BLaER1 treated with 17β-estradiol and CSF1 and Interleukin-3, amounts not matched to agents 10 nM and 100 nM (cell line): ENCODE measurements at regions not wholly inside any gene's neighbourhood (a gene's known extent, or its start where the extent isn't known, plus 50 kb on each side); places are given as distances from the start of the nearest gene placed in this dataset.

Source experiments
- H3K27ac ChIP-seq, 11 experiments: shearing (Covaris generic); formaldehyde crosslinking; 2 replicates each; pipeline ENCODE4 v1.8.1; 2022
- H3K27me3 ChIP-seq, 11 experiments: shearing (Covaris generic); formaldehyde crosslinking; 2 replicates each; pipeline ENCODE4 v1.8.1; 2022
- H3K36me3 ChIP-seq, 11 experiments: shearing (Covaris generic); formaldehyde crosslinking; 2 replicates each; pipeline ENCODE4 v1.8.1; 2022
- H3K4me1 ChIP-seq, 10 experiments: shearing (Covaris generic); formaldehyde crosslinking; 2 replicates each; pipeline ENCODE4 v1.8.1; 2022
- H3K4me2 ChIP-seq, 11 experiments: shearing (Covaris generic); formaldehyde crosslinking; 2 replicates each; pipeline ENCODE4 v1.8.1; 2022
- H3K4me3 ChIP-seq, 10 experiments: shearing (Covaris generic); formaldehyde crosslinking; 2 replicates each; pipeline ENCODE4 v1.8.1; 2022
- H3K9ac ChIP-seq, 11 experiments: shearing (Covaris generic); formaldehyde crosslinking; 2 replicates each; pipeline ENCODE4 v1.8.1; 2022
- H3K9me3 ChIP-seq, 11 experiments: shearing (Covaris generic); formaldehyde crosslinking; replicated peaks in 1 of 11; 2 replicates each; pipeline ENCODE4 v1.8.1; 2022
- H4K20me1 ChIP-seq, 11 experiments: shearing (Covaris generic); formaldehyde crosslinking; 2 replicates each; pipeline ENCODE4 v1.8.1; 2022
- Cebpa-rat ChIP-seq, 11 experiments: shearing (Covaris generic); IDR thresholded peaks; 2 replicates each; pipeline ENCODE4 v1.8.1; 2022

- no peak overlapping the region for H3K27ac ChIP-seq
- no peak overlapping the region for H3K4me3 ChIP-seq
- no peaks in the 10 kb centered on the region for H4K20me1 ChIP-seq
- H3K9ac ChIP-seq = no peak overlapping the region
- H3K27me3 ChIP-seq = no peaks in the 10 kb centered on the region
- H3K4me1 ChIP-seq = no peaks in the 10 kb centered on the region
- no peak for TF ChIP-seq Cebpa-rat (IDR thresholded peaks at IDR 0.05)
- no peak overlapping the region for H3K4me2 ChIP-seq
- no peaks in the 10 kb centered on the region for H3K36me3 ChIP-seq
- H3K9me3 ChIP-seq = peaks cover 0 to 8% (median 0%) of the 10 kb centered on the region in 11 experiments; a peak in 6 of 22 replicates
Observed at GRCh38 chr9:13648068-13648467, 368.6 kb upstream of the MPDZ start.

- no peak overlapping the region for H3K27ac ChIP-seq
- TF ChIP-seq Cebpa-rat (IDR thresholded peaks at IDR 0.05) = no peak
- H3K4me2 ChIP-seq = no peak overlapping the region
- H3K9me3 ChIP-seq = peaks cover 0 to 8% (median 0%) of the 10 kb centered on the region in 11 experiments; a peak in 6 of 22 replicates
- no peaks in the 10 kb centered on the region for H3K27me3 ChIP-seq
- H3K36me3 ChIP-seq = no peaks in the 10 kb centered on the region
- no peaks in the 10 kb centered on the region for H4K20me1 ChIP-seq
- no peaks in the 10 kb centered on the region for H3K4me1 ChIP-seq
- H3K9ac ChIP-seq = no peak overlapping the region
- no peak overlapping the region for H3K4me3 ChIP-seq
Observed at GRCh38 chr9:13646500-13647021, 367.1 kb upstream of the MPDZ start.

GRCh38 chr9:13645557-13645956 lies 366.1 kb upstream of the MPDZ start:
- peaks cover 0 to 8% (median 0%) of the 10 kb centered on the region in 11 experiments; a peak in 7 of 22 replicates for H3K9me3 ChIP-seq
- H3K36me3 ChIP-seq = no peaks in the 10 kb centered on the region
- no peak for TF ChIP-seq Cebpa-rat (IDR thresholded peaks at IDR 0.05)
- no peak overlapping the region for H3K9ac ChIP-seq
- no peaks in the 10 kb centered on the region for H3K4me1 ChIP-seq
- no peak overlapping the region for H3K4me2 ChIP-seq
- no peaks in the 10 kb centered on the region for H4K20me1 ChIP-seq
- H3K4me3 ChIP-seq = no peak overlapping the region
- no peaks in the 10 kb centered on the region for H3K27me3 ChIP-seq
- H3K27ac ChIP-seq = no peak overlapping the region

GRCh38 chr9:13644675-13645074 lies 365.2 kb upstream of the MPDZ start:
- Histone ChIP-seq H3K27ac (no peak overlapping the region), H3K27me3 (no peaks in the 10 kb centered on the region), H3K4me2 (no peak overlapping the region), H4K20me1 (no peaks in the 10 kb centered on the region), H3K4me3 (no peak overlapping the region), H3K9me3 (peaks cover 0 to 8% (median 0%) of the 10 kb centered on the region in 11 experiments; a peak in 7 of 22 replicates), H3K4me1 (no peaks in the 10 kb centered on the region), H3K9ac (no peak overlapping the region), H3K36me3 (no peaks in the 10 kb centered on the region)
- no peak for TF ChIP-seq Cebpa-rat (IDR thresholded peaks at IDR 0.05)

GRCh38 chr9:13642646-13643045 lies 363.2 kb upstream of the MPDZ start:
- no peaks in the 10 kb centered on the region for H4K20me1 ChIP-seq
- no peak for TF ChIP-seq Cebpa-rat (IDR thresholded peaks at IDR 0.05)
- H3K9me3 ChIP-seq = no peaks in the 10 kb centered on the region; a peak in 2 of 22 replicates
- H3K4me2 ChIP-seq = no peak overlapping the region
- no peaks in the 10 kb centered on the region for H3K4me1 ChIP-seq
- no peak overlapping the region for H3K27ac ChIP-seq
- H3K36me3 ChIP-seq = no peaks in the 10 kb centered on the region
- H3K9ac ChIP-seq = no peak overlapping the region
- H3K27me3 ChIP-seq = no peaks in the 10 kb centered on the region
- no peak overlapping the region for H3K4me3 ChIP-seq

- Histone ChIP-seq H3K4me2 (no peak overlapping the region), H4K20me1 (no peaks in the 10 kb centered on the region), H3K27me3 (no peaks in the 10 kb centered on the region), H3K9ac (no peak overlapping the region), H3K9me3 (0 out of 22 replicates have a peak, but pooled peaks cover 0 to 4% (median 0%) of the 10 kb centered on the region in 11 experiments), H3K4me3 (no peak overlapping the region), H3K27ac (no peak overlapping the region), H3K4me1 (no peaks in the 10 kb centered on the region; a peak in 1 of 20 replicates), H3K36me3 (no peaks in the 10 kb centered on the region)
- no peak for TF ChIP-seq Cebpa-rat (IDR thresholded peaks at IDR 0.05)
Observed at GRCh38 chr9:13629067-13629466, 349.6 kb upstream of the MPDZ start.

GRCh38 chr9:13628526-13628925 lies 349.0 kb upstream of the MPDZ start:
- Histone ChIP-seq H3K27ac (no peak overlapping the region), H3K9ac (no peak overlapping the region)
- TF ChIP-seq Cebpa-rat (IDR thresholded peaks at IDR 0.05) = no peak

GRCh38 chr9:13627502-13627901 lies 348.0 kb upstream of the MPDZ start:
- Histone ChIP-seq H3K4me3 (no peak overlapping the region), H3K27ac (no peak overlapping the region), H3K9ac (no peak overlapping the region), H3K4me1 (no peaks in the 10 kb centered on the region), H3K9me3 (0 out of 22 replicates have a peak, but pooled peaks cover 0 to 4% (median 0%) of the 10 kb centered on the region in 11 experiments), H3K36me3 (no peaks in the 10 kb centered on the region), H4K20me1 (no peaks in the 10 kb centered on the region), H3K4me2 (no peak overlapping the region), H3K27me3 (no peaks in the 10 kb centered on the region)
- TF ChIP-seq Cebpa-rat (IDR thresholded peaks at IDR 0.05) = no peak

More at GRCh38 chr9:13628526-13628925, 349.0 kb upstream of the MPDZ start:
- Histone ChIP-seq H3K36me3 (no peaks in the 10 kb centered on the region), H4K20me1 (no peaks in the 10 kb centered on the region), H3K4me1 (no peaks in the 10 kb centered on the region; a peak in 1 of 20 replicates), H3K9me3 (0 out of 22 replicates have a peak, but pooled peaks cover 0 to 4% (median 0%) of the 10 kb centered on the region in 11 experiments), H3K4me2 (no peak overlapping the region), H3K27me3 (no peaks in the 10 kb centered on the region), H3K4me3 (no peak overlapping the region)

GRCh38 chr9:13627071-13627470 lies 347.6 kb upstream of the MPDZ start:
- H3K9ac ChIP-seq = no peak overlapping the region
- no peak overlapping the region for H3K27ac ChIP-seq
- 0 out of 22 replicates have a peak, but pooled peaks cover 0 to 4% (median 0%) of the 10 kb centered on the region in 11 experiments for H3K9me3 ChIP-seq
- no peak for TF ChIP-seq Cebpa-rat (IDR thresholded peaks at IDR 0.05)
- H4K20me1 ChIP-seq = no peaks in the 10 kb centered on the region
- H3K4me1 ChIP-seq = no peaks in the 10 kb centered on the region
- H3K36me3 ChIP-seq = no peaks in the 10 kb centered on the region
- no peaks in the 10 kb centered on the region for H3K27me3 ChIP-seq
- no peak overlapping the region for H3K4me3 ChIP-seq
- no peak overlapping the region for H3K4me2 ChIP-seq

GRCh38 chr9:13626601-13627000 lies 347.1 kb upstream of the MPDZ start:
- Histone ChIP-seq H3K9me3 (0 out of 22 replicates have a peak, but pooled peaks cover 0 to 4% (median 0%) of the 10 kb centered on the region in 11 experiments), H3K36me3 (no peaks in the 10 kb centered on the region), H3K4me3 (no peak overlapping the region), H3K27me3 (no peaks in the 10 kb centered on the region), H3K27ac (no peak overlapping the region), H3K4me1 (no peaks in the 10 kb centered on the region), H3K9ac (no peak overlapping the region), H3K4me2 (no peak overlapping the region), H4K20me1 (no peaks in the 10 kb centered on the region)
- no peak for TF ChIP-seq Cebpa-rat (IDR thresholded peaks at IDR 0.05)
